ENCODE measurements at regions not wholly inside any gene's neighbourhood (a gene's known extent, or its start where the extent isn't known, plus 50 kb on each side); places are given as distances from the start of the nearest gene placed in this dataset.

DNA sequence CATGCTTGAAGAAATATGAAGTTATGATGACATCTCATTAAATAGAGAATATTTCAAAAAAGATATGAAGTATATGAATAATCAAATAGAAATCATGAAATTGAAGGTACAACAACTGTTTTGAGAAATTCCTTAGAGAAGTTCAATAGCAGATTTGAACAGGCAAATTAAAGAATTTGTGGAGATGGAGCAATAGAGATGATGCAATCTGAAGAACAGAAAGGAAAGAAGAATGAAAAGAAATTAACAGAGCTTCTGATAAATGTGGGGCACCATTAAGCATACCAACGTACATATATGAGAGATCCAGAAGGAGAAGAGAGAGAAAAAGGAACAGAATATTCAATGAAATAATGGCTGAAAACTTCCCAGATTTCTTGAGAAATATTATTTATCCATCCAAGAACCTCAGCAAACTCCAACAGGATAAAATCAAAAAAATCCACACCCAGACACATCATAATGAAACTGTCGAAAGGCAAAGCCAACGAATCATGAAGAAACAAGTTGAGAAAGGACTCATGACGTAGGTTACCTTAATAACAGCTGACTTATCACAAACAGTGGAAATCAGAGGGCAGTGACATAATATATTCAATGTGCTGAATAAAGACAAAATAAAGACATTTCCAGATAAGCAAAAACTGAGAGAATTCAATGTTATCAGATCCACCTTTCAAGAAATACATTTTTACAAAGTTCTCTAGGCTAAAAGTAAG, 297.2 kb upstream of the TARS1 start:
- TF ChIP-seq HNRNPLL (IDR thresholded peaks at IDR 0.05; ENCODE audit: low read depth, low read length, poor library complexity, severe bottlenecking), result no peak
- TF ChIP-seq PAWR (CRISPR knock-in tag; IDR thresholded peaks at IDR 0.05; ENCODE audit: borderline replicate concordance), result no peak
- no peak for TF ChIP-seq NR1H2 (CRISPR knock-in tag; IDR thresholded peaks at IDR 0.05; ENCODE audit: borderline replicate concordance, low read depth)
